HG03442 (cell line): ENCODE measurements at regions not wholly inside any gene's neighbourhood (a gene's known extent, or its start where the extent isn't known, plus 50 kb on each side); places are given as distances from the start of the nearest gene placed in this dataset.
"Not testable (repeated sequence)": the region's sequence is repeated elsewhere in the genome, so short reads cannot be mapped to it uniquely, and the experiment has no call there.

ENCODE experiments used
- ATAC-seq: cut with Tn5 transposase; IDR thresholded peaks from one replicate; pipeline ENCODE4 v1.9.1; 2021; ENCODE audit warnings: mild to moderate bottlenecking, moderate library complexity; ENCODE audit not compliant: unreplicated experiment

DNA sequence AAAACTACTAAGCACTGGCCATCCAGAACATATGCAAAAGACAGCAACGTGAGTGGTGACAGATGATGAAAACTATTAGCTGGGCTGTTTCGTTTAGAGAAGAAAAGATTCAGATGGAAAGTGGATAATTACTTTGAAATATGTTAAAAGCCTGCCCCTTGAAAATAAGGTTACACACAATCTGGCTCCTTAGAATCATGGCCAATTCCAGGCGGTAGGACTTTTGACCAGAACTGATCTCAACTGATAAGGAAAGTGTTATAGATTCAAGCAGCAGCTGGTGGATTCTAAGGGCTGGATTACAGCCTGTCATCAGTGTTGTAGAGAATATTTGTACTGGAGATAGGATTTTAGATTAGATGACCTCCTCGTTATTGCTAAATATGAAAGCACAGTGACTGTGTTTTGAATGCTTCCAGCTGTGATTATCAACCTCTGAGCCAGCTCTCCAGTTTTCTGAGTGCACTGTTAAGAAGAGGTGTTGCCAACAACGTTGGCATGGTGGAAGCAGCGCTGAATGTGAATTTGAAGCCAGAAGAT, 75.1 kb downstream of the KBTBD2 start:
- ATAC-seq: not testable (repeated sequence)

DNA sequence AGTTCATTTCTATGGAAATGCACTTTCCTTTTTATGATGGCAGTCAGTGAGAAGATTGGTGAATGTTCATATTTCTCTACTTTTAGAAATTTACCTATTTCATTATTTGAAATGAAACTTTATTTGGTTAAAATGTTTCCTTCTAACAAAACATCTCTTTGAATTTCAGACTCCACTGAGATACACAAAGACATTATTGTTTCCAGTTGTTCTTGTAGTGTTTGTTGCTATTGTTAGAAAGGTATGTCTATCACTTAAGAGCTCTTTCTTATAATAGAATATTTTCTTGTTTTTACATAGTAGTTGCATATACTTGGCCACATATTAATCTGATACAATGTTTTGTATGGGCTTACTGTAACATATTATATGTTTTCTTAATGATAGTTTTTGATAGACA, 76.8 kb downstream of the KBTBD2 start:
- ATAC-seq: not testable (repeated sequence)

DNA sequence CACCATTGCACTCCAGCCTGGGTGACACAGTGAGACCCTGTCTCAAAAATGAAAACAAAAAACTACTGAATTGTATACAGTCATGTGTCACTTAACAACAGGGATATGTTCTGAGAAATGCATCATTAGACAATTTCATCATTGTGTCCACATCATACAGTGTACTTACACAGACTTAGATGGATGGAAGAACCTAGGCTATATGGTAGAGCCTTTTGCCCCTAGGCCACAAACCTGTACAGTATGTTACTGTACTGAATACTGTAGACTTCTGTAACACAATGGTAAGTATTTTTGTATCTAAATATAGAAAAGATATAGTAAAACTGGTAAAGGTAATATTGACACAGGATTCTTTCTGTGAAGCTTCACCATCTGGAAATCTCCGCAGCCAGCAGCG, 81.7 kb downstream of the KBTBD2 start:
- no peak for ATAC-seq

GRCh38 chr7:32809347-32809746, 82.2 kb downstream of the KBTBD2 start:
- ATAC-seq: no peak

GRCh38 chr7:32803406-32804141, 88.0 kb downstream of the KBTBD2 start:
- no peak for ATAC-seq

GRCh38 chr7:32802305-32802910, 89.2 kb downstream of the KBTBD2 start:
- no peak for ATAC-seq

- not testable (repeated sequence) for ATAC-seq
These were observed 98.5 kb downstream of the KBTBD2 start for GRCh38 chr7:32793053-32793452.

DNA sequence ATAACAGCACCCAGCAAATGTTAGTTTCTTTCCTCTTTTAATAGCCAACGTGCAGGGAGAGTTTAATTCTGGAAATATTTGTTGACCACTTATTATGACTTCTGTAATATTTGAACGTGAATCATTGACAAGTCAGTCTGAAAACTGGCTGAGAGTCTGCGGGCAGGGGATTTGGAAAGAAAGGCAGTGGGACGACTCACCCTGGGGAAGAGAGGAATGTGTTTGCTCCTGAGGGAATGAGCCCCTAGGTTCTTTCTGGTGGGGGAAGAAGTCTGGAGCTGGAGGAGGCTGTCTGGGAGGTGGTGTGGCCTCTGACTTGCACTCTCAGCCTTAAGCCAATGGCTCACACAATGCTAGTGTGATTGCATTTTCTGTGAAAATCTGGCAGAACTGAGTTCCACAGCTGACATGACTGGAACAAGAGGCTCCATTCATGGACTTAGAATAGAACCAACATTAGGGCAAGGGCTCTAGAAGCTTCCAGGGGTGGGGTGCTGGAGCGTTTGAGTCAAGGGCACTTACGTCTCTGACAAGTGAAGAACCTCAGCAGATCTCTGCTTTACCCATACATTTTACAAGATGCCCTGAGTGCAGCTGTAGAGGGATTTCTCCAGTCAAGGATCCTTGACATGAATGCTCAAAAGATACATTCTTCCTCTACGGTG, 100.7 kb downstream of the KBTBD2 start:
- ATAC-seq: not testable (repeated sequence)

DNA sequence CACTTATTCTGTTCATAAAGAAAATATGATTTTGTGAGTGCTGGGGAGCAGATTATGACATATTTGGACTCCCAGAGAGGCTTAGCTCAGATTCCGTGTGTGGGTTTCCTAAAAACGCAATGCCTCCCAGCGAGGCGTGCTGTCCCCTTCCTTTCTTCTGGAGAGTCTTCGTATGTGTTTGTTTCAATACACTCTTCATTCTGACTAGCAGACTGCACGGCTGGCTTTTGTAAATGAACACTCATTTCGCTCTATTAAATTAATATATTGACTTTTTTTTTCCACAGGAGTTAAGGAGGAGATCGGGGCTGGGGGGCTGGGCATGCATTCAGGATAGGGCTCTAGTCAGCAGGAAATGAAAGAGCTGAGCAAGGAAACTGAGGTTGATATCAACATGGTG, 102.3 kb downstream of the KBTBD2 start:
- not testable (repeated sequence) for ATAC-seq

DNA sequence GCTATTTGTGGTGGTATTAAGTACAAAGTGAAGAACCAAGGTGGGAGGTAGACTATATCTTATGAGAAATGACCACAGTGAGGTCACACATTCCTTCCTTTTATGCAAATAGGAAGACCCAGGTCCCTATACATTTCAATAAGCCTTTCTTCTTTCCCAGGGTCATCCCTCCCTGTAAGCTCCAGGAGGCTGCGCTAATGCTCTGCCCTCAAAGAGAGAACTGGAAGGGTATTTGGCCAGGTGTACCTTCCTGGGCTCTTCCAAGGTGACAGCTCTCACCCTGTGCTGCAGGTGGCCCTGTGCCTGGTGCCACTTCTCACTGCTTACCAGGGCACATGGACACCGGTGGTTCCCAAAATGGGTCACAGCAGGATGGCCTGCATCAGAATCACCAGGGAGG, 103.4 kb downstream of the KBTBD2 start:
- not testable (repeated sequence) for ATAC-seq

DNA sequence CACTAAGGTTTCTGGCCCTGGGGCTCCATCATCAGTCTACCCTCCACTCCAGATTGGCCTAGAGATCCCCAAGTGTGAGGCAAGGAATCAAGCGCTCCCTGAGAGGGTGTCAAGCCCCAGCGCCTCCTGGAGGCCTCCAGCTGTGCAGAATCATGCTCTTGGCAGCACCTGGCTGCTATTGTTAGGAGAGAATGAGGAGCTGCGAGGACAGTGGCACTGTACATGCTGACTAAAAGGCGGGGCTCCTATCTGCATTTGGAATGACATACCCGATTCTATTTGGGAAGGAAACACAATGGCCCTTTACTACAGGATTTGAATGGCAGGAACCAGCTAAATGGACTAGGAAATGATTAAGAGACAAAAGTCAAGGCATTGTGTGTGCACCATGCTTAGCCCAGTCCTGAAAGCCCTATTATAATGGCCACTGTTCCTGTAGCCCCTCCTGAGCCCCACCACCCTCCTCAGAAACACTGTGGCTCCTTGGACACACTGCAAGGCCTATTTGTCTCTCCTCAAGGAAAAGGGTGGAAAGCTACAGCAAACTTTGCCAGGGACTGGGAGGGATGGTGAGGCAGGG, 106.1 kb downstream of the KBTBD2 start:
- ATAC-seq: not testable (repeated sequence)

DNA sequence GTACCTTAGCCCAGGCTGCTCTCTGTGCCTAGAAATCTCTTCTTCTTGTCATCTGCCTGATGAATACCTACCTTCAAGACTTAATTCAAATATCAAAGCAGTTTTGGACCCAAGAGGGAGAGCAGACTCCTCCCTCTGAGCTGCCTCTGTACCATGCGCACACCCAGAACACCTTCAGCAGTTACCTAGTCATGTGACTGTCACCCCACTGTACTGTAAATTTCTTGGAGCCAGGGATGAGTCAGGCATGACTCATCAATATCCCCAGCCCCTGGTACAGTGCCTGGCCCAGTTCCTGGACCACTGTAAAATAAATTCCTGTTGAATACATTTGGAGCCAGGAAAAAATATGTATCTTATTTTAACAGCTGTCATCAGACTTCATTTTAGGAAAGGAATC, 111.7 kb downstream of the KBTBD2 start:
- not testable (repeated sequence) for ATAC-seq

- no peak for ATAC-seq
These were observed 112.4 kb downstream of the KBTBD2 start for GRCh38 chr7:32779167-32779566.

DNA sequence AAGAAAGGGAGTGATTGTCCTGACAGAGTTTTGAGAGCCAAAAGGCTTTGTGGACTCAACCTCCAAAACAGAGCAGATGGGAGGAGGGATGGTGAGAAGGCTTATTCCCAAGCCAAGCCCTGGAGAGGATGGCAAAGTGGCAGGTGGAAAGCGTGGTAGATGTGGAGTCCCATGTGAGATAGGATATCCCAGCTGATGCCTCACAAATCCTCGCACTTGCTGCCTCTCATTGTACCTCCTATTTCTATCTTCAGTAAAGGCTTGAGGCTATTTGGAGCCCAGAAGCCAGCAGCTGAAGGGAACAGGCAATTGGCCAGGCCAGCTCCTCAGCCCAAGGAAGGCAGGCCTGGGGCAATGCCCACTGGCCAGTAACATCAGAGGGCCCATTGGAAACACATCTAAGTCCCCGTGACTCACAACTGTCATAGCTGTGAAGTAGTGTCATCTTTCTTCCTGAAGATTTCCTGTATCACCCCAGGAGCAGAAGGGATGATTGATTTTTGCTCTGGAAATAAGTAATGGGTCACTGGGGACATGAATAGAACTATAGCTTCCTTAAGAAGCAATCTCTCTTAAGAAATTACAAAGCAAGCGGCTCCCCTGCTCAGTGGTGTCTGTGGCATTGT, 114.4 kb downstream of the KBTBD2 start:
- ATAC-seq: not testable (repeated sequence)

DNA sequence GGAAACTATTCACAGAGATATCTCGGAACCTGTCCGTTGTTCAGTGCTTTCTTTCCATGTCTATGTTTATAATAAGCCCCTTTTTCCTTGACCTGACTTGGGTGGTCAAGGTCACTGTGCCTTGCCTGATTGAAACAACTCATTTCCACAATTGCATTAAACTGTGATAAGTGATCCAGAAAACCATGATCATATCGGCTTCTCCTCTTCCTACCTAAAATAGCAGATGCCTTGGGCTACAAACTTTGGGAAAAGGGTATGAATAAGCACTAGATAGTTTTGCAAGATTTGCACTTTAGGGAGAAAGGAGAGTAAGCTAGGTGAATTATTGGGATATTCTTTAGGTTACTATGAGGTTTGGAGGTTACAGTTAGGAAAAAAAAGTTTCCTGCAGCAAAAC, 115.2 kb downstream of the KBTBD2 start:
- ATAC-seq: not testable (repeated sequence)

DNA sequence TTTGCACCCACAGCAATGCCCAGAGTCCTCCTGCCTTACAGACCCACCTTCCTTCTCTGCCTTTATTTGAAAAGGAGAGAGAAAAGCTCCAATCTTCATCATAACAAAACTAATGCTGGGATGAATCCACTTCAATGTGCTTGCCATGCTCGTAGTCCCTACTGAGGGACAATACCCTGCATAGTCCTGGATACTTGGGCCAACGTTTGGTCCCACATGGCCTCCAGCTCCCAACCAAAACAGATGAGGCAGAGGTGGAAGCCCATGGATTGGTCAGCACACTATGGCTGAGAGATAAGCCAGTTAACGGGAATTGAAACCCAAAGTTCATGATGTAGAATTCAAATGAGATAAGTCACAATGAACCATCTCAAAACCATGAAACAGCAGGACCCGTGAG, 115.8 kb downstream of the KBTBD2 start:
- ATAC-seq: not testable (repeated sequence)

DNA sequence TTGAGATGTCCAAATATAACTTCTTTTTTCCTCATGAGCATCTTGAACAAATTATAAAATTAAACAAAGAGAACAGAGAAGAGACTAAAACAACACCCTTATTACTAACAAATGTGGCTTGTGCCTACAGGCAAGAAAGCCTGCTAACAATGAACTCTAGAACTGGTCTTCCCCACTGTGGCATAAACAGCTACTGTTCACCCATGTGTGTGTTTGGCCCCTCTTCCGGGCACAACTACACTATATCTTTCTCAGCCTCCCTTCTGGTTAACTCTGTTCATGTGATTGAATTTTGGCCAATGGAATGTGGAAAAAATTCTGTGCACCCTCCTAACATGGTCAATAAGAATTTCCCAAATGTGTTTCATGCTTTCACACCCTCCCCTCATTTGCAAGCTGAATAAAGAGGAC, 117.0 kb downstream of the KBTBD2 start:
- ATAC-seq: no peak

DNA sequence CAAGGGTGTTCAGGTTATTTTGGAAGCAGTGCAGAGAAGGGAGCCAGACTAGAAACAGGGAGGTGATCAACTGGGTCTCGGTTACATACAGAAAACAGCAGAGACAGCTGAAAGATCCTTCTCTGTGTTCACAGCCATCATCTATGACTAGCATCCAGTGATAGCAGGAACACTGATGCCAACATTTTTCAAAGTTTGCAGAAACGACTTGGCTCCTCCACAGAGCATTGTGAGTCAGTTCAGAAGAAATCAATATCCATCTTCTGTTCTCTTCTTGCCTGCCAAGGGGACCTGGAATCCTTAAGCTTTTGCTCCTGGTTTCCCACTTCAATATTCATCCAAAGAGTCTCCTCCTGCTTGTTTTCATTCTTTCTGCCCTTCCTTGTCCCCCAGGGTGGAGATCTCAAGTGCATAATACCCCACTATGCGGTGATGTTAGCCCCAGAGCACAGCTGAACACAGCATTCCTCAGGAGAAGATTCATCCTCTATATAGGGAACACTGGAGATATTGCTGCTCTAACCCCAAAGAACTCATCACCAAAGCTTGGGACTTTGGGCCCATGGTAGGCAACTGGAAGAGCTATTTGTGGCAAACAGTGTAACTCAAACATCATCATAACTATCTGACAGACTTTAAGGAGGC, 122.6 kb downstream of the KBTBD2 start:
- not testable (repeated sequence) for ATAC-seq

- ATAC-seq: not testable (repeated sequence)
These were observed 123.2 kb downstream of the KBTBD2 start for GRCh38 chr7:32768338-32768737.

- not testable (repeated sequence) for ATAC-seq
These were observed 125.8 kb downstream of the KBTBD2 start for GRCh38 chr7:32765649-32766251.
